Activated CD4-positive, alpha-beta T cell treated with anti-CD3 and anti-CD28 coated beads for 36 hours (primary cell): ENCODE measurements at regions not wholly inside any gene's neighbourhood (a gene's known extent, or its start where the extent isn't known, plus 50 kb on each side); places are given as distances from the start of the nearest gene placed in this dataset.

Experiments used
- ATAC-seq: fragments of 200-7000 bp; cut with Tn5 transposase; one replicate; pipeline ENCODE4 v1.10.0; 2021; ENCODE audit warnings: mild to moderate bottlenecking, moderate library complexity
- CTCF ChIA-PET: fragments of 350-600 bp; sonication (Branson Sonifier 250); formaldehyde crosslinking; loops from one replicate; lab custom pipeline; 2021; ENCODE audit warnings: antibody characterized with exemption; lab: Charles Lee
- POLR2A ChIA-PET: fragments of 350-600 bp; sonication (Branson Sonifier 250); formaldehyde crosslinking; loops from one replicate; lab custom pipeline; 2021; ENCODE audit warnings: antibody characterized with exemption, inconsistent platforms; lab: Charles Lee
- DNase-seq: peaks from one replicate; pipeline ENCODE4 v3.0.0-alpha.2; 2020
- H3K27ac Mint-ChIP-seq: one replicate; pipeline ENCODE4 v1.8.0; 2021; ENCODE audit warnings: mixed read lengths
- H3K27me3 Mint-ChIP-seq: one replicate; pipeline ENCODE4 v1.8.0; 2021; ENCODE audit warnings: mixed read lengths
- H3K36me3 Mint-ChIP-seq: one replicate; pipeline ENCODE4 v1.8.0; 2021; ENCODE audit warnings: low read depth, mixed read lengths
- H3K4me1 Mint-ChIP-seq: one replicate; pipeline ENCODE4 v1.8.0; 2021; ENCODE audit warnings: mixed read lengths
- H3K4me3 Mint-ChIP-seq: one replicate; pipeline ENCODE4 v1.8.0; 2021; ENCODE audit warnings: mild to moderate bottlenecking, moderate library complexity, mixed read lengths
- H3K9me3 Mint-ChIP-seq: one replicate; pipeline ENCODE4 v1.8.0; 2021; ENCODE audit warnings: low read depth, mixed read lengths
- intact Hi-C, 2 experiments: fragments of 100-400 bp; cut with DNase I in 1 of 2; cut with micrococcal nuclease in 1 of 2; formaldehyde crosslinking; loops; one replicate each; pipeline versions ENCODE4 v1.14.2 to v1.15.1; 2022 to 2024; cut with DNase I, micrococcal nuclease

GRCh38 chr17:56057869-56058268 is 95.4 kb upstream of the ANKFN1 start:
- ChIA-PET CTCF (no interaction called here), POLR2A (no interaction called here)
- peaks cover under 1% of the 10 kb centered on the region for H3K9me3 Mint-ChIP-seq
- H3K27ac Mint-ChIP-seq: no peak overlapping the region
- intact Hi-C loops: no loop called here
- peaks cover 4% of the 10 kb centered on the region for H3K27me3 Mint-ChIP-seq
- H3K4me3 Mint-ChIP-seq: no peak overlapping the region
- ATAC-seq (no peak), DNase-seq (no peak)
- no peaks in the 10 kb centered on the region for H3K4me1 Mint-ChIP-seq
- no peaks in the 10 kb centered on the region for H3K36me3 Mint-ChIP-seq

- Mint-ChIP-seq H3K9me3 (peaks cover 9% of the 10 kb centered on the region), H3K36me3 (no peaks in the 10 kb centered on the region), H3K27me3 (no peaks in the 10 kb centered on the region), H3K4me3 (no peak overlapping the region), H3K27ac (no peak overlapping the region), H3K4me1 (no peaks in the 10 kb centered on the region)
- CTCF ChIA-PET: interaction anchor here (0.6 to 0.9 kb wide), 2 partner anchors 14 to 1795 kb away, joined by 3 read pairs; no protein-coding TSS in a partner anchor
- no peak for DNase-seq
- no peak for ATAC-seq
- POLR2A ChIA-PET: no interaction called here
- intact Hi-C loops: no loop called here
Observed at GRCh38 chr17:56064506-56064905, 88.8 kb upstream of the ANKFN1 start.

GRCh38 chr17:56074361-56074890 is 78.8 kb upstream of the ANKFN1 start:
- intact Hi-C loops: no loop called here
- ChIA-PET CTCF (no interaction called here), POLR2A (no interaction called here)
- DNase-seq (no peak), ATAC-seq (no peak)
- Mint-ChIP-seq H3K36me3 (no peaks in the 10 kb centered on the region), H3K27ac (no peak overlapping the region), H3K4me1 (no peaks in the 10 kb centered on the region), H3K27me3 (peaks cover 2% of the 10 kb centered on the region), H3K4me3 (no peak overlapping the region), H3K9me3 (no peaks in the 10 kb centered on the region)

- ATAC-seq: no peak
- ChIA-PET CTCF (no interaction called here), POLR2A (no interaction called here)
- intact Hi-C loops: no loop called here
- no peak overlapping the region for H3K4me3 Mint-ChIP-seq
- H3K36me3 Mint-ChIP-seq: no peaks in the 10 kb centered on the region
- H3K27ac Mint-ChIP-seq: no peak overlapping the region
- peaks cover 2% of the 10 kb centered on the region for H3K27me3 Mint-ChIP-seq
- no peak for DNase-seq
- no peaks in the 10 kb centered on the region for H3K4me1 Mint-ChIP-seq
- no peaks in the 10 kb centered on the region for H3K9me3 Mint-ChIP-seq
Observed at GRCh38 chr17:56076980-56077379, 76.3 kb upstream of the ANKFN1 start.

GRCh38 chr17:56083475-56083874 is 69.8 kb upstream of the ANKFN1 start:
- ChIA-PET POLR2A (no interaction called here), CTCF (interaction anchor here (0.6 kb wide), 1 partner anchor 77 kb away, joined by 3 read pairs; no protein-coding TSS in a partner anchor)
- intact Hi-C loops: no loop called here
- no peak for ATAC-seq
- H3K36me3 Mint-ChIP-seq: no peaks in the 10 kb centered on the region
- no peak overlapping the region for H3K4me3 Mint-ChIP-seq
- H3K27ac Mint-ChIP-seq: no peak overlapping the region
- no peak for DNase-seq
- peaks cover 4% of the 10 kb centered on the region for H3K9me3 Mint-ChIP-seq
- H3K4me1 Mint-ChIP-seq: no peaks in the 10 kb centered on the region
- peaks cover 2% of the 10 kb centered on the region for H3K27me3 Mint-ChIP-seq

- DNase-seq (peak; percentile 10), ATAC-seq (no peak)
- Mint-ChIP-seq H3K27me3 (no peaks in the 10 kb centered on the region), H3K27ac (no peak overlapping the region), H3K9me3 (peaks cover 4% of the 10 kb centered on the region), H3K36me3 (no peaks in the 10 kb centered on the region), H3K4me3 (no peak overlapping the region), H3K4me1 (no peaks in the 10 kb centered on the region)
- CTCF ChIA-PET: no interaction called here
- POLR2A ChIA-PET: no interaction called here
- intact Hi-C loops: no loop called here
Observed at GRCh38 chr17:56085576-56086267, 67.6 kb upstream of the ANKFN1 start.

- Mint-ChIP-seq H3K4me1 (no peaks in the 10 kb centered on the region), H3K9me3 (peaks cover 4% of the 10 kb centered on the region), H3K36me3 (no peaks in the 10 kb centered on the region), H3K4me3 (no peak overlapping the region), H3K27ac (no peak overlapping the region), H3K27me3 (no peaks in the 10 kb centered on the region)
- intact Hi-C loops: no loop called here
- ATAC-seq: no peak
- ChIA-PET CTCF (interaction anchor here (0.7 kb wide), 1 partner anchor 173 kb away, joined by 4 read pairs; no protein-coding TSS in a partner anchor), POLR2A (no interaction called here)
- no peak for DNase-seq
Observed at GRCh38 chr17:56087199-56087598, 66.1 kb upstream of the ANKFN1 start.

- POLR2A ChIA-PET: no interaction called here
- intact Hi-C loops: loop anchor here in 1 of 2 experiments (10.0 kb wide), 1 partner anchor 61 kb away; no protein-coding TSS in a partner anchor
- no peaks in the 10 kb centered on the region for H3K4me1 Mint-ChIP-seq
Observed at GRCh38 chr17:56096026-56096810, 57.1 kb upstream of the ANKFN1 start.

GRCh38 chr17:56098746-56099145 is 54.5 kb upstream of the ANKFN1 start:
- H3K4me3 Mint-ChIP-seq: no peak overlapping the region
- ChIA-PET CTCF (interaction anchor here (1.0 kb wide), 1 partner anchor 13 kb away, joined by 3 read pairs; no protein-coding TSS in a partner anchor), POLR2A (no interaction called here)
- no peaks in the 10 kb centered on the region for H3K4me1 Mint-ChIP-seq
- no peak for ATAC-seq
- intact Hi-C loops: loop anchor here in 1 of 2 experiments (10.0 kb wide), 1 partner anchor 64 kb away; no protein-coding TSS in a partner anchor
- H3K36me3 Mint-ChIP-seq: no peaks in the 10 kb centered on the region
- DNase-seq: no peak
- H3K9me3 Mint-ChIP-seq: no peaks in the 10 kb centered on the region
- H3K27me3 Mint-ChIP-seq: peaks cover 4% of the 10 kb centered on the region
- H3K27ac Mint-ChIP-seq: no peak overlapping the region

More at GRCh38 chr17:56096026-56096810, 57.1 kb upstream of the ANKFN1 start:
- ATAC-seq (no peak), DNase-seq (no peak)
- Mint-ChIP-seq H3K27me3 (peaks cover 3% of the 10 kb centered on the region), H3K4me3 (no peak overlapping the region), H3K27ac (no peak overlapping the region), H3K36me3 (no peaks in the 10 kb centered on the region), H3K9me3 (no peaks in the 10 kb centered on the region)
- CTCF ChIA-PET: no interaction called here

GRCh38 chr17:56099649-56100048 is 53.6 kb upstream of the ANKFN1 start:
- Mint-ChIP-seq H3K27ac (no peak overlapping the region), H3K27me3 (peaks cover 4% of the 10 kb centered on the region), H3K4me1 (no peaks in the 10 kb centered on the region), H3K9me3 (no peaks in the 10 kb centered on the region), H3K36me3 (no peaks in the 10 kb centered on the region), H3K4me3 (no peak overlapping the region)
- DNase-seq (no peak), ATAC-seq (no peak)
- ChIA-PET CTCF (interaction anchor here (1.0 kb wide), 1 partner anchor 12 kb away, joined by 3 read pairs; no protein-coding TSS in a partner anchor), POLR2A (no interaction called here)
- intact Hi-C loops: loop anchor here in 1 of 2 experiments (10.0 kb wide), 2 partner anchors 65 kb away; no protein-coding TSS in a partner anchor
